ENCODE measurements at regions not wholly inside any gene's neighbourhood (a gene's known extent, or its start where the extent isn't known, plus 50 kb on each side); places are given as distances from the start of the nearest gene placed in this dataset.
A peak's percentile ranks its signal among the peaks of the same experiment; 100 is the strongest.

DNA sequence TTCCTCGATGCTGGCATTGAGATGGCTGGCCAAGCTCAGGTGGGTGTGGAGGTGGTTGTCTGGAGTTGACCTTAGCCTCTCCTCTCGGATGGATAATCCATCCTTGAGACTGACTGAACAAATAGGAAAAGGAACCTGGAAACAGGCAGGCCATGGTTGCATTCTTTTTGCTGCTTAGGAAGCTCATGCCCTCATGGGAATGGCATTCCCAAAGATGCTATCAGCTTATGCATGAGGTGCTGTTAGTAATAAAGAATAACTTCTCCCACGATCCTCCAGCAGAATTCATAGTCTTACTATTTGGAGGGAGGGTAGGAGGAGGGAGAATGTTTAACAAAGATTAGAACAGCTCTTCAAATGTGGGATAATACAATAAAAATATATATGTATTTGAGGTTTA lies 303.0 kb upstream of the TPM1 start:
- DNase-seq (ENCODE audit: low read depth) = no peak
- TF ChIP-seq CTCF (IDR thresholded peaks at IDR 0.05; ENCODE audit: insufficient read depth, low read depth, low read length, missing control alignments) = no peak
- H3K4me3 ChIP-seq (ENCODE audit: low read depth, low read length) = no peak overlapping the region

DNA sequence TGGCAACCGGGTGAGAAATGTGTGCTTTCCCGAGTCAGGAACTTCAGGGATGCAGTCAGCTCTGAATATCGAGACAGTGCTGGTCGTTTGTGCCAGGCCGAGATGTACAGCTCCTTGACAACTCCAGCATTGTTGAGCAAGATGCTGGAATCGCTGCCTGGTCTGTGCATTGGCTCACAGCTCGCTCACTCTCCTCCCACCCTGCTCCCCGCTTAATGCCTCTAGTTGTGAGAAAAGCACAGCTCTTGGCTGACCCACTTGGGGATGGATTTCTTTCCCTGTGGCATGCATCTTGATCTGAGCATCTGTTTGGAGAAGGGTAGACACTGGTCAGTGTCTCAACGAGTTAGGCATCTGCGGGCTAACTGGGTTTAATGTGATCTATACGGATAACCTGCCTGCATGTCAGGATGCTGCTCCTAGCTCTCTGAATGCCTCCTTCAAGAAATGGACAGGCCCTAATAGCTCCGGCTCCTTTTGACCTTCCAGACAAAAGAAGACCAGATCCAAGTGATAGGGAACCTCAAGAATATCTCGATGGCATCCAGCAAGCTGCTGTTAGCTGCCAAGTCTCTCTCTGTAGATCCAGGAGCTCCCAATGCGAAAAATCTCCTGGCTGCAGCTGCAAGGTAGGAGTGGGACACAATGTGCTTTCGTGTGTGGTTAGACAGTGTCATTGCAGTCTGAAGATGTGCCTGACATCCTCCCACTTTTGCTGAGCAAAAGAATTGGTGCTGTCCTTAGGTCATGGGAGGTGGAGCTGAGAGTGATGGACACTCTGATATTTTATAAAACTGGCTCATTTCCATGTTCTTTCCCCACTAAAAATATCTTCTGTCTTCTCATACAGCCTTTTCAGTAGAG lies 302.2 kb upstream of the TPM1 start:
- TF ChIP-seq CTCF (IDR thresholded peaks at IDR 0.05; ENCODE audit: insufficient read depth, low read depth, low read length, missing control alignments) = no peak
- H3K4me3 ChIP-seq (ENCODE audit: low read depth, low read length) = no peak overlapping the region
- no peak for DNase-seq (ENCODE audit: low read depth)

DNA sequence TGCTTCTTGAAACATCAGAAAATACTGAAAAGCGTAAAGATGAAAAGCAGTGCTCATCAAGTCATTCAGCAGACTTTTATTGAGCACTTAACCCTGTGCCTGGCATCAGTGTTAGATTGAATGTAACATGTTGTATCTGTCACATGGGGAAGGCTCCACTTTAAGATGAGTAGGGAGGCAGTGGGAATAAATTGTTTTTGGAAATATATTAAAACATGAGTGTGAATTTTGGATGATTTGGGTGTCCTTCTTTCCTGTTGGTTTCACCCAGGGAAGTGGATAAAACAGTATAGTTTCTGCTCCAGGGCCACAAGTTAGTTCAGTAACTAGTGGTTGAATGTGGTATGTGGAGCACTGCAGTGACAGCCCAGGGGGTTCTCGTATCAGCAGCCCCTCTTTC lies 301.4 kb upstream of the TPM1 start:
- DNase-seq (ENCODE audit: low read depth) = no peak
- no peak overlapping the region for H3K4me3 ChIP-seq (ENCODE audit: low read depth, low read length)
- no peak for TF ChIP-seq CTCF (IDR thresholded peaks at IDR 0.05; ENCODE audit: insufficient read depth, low read depth, low read length, missing control alignments)

DNA sequence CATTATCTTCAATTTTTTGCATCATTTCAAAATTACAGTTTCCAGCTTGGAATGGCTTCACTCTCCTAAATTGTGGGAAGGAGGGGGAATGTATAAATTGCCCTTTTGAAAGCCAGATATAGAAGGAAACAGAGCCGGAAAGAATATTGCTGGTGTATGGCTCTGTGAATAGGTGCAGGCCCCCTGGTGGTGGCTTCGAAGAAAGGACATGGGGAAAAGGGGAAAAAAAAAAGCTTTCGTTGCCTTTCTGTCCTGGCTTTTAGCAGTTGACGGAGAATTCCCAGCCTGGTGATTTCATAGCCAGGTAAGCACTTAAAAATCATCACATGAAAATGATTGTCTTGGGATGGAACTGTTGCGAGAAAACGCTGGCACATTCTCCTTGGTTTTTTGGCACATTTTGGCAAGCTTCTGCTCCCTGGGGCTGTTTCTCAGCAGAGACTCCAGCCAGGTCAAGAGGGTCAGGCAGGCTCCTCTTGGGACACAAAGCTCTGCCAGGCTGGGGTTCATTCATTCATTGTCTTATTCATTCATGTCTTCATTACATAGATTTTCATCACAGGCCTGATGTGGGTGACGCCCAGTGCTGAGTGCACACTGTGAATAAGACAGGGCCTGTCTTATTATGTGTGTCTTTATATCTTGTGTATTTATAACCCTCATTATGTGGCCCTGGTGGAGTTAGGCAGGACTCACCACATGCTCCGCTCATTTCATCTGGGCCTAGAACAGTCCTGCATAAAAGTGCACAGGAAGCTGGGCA lies 300.0 kb upstream of the TPM1 start:
- DNase-seq (ENCODE audit: low read depth) = peak; percentile 65
- TF ChIP-seq CTCF (IDR thresholded peaks at IDR 0.05; ENCODE audit: insufficient read depth, low read depth, low read length, missing control alignments) = peak; percentile 81

DNA sequence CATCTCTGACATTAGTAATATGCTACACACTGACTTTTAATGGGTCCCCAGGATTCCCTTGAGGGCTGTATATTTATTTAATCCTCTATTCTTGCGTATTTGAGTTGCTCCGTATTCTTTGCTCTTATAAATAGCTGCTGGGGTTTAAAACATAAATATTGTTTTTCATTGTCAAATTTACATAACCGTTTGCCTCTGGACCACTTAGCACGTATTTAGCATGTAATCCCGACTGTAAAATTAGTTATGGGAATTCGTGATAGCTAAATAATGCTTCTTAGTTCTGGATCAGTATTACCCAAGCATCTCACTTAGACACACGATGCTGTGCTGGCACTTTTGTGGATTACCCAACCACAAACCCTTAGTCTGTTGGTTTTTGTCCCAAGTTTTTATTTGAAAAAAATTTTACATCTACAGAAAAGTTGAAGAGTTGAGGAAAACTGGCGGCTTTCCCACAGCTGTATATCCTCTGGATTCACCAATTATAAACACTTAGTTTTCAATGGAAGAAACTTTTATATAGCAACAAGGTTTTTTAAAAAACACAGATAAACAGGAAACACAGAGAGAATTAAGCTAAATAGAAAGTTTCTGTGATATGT lies 296.8 kb upstream of the TPM1 start:
- H3K4me3 ChIP-seq (ENCODE audit: low read depth, low read length) = no peak overlapping the region
- no peak for TF ChIP-seq CTCF (IDR thresholded peaks at IDR 0.05; ENCODE audit: insufficient read depth, low read depth, low read length, missing control alignments)
- DNase-seq (ENCODE audit: low read depth) = no peak

More for the DNA sequence above, 300.0 kb upstream of the TPM1 start:
- H3K4me3 ChIP-seq (ENCODE audit: low read depth, low read length) = no peak overlapping the region

- TF ChIP-seq CTCF (IDR thresholded peaks at IDR 0.05; ENCODE audit: insufficient read depth, low read depth, low read length, missing control alignments) = no peak
- DNase-seq (ENCODE audit: low read depth) = no peak
- H3K4me3 ChIP-seq (ENCODE audit: low read depth, low read length) = no peak overlapping the region
These were observed 294.4 kb upstream of the TPM1 start for GRCh38 chr15:62748196-62748595.
